Inflammatory macrophage (primary cell): ENCODE measurements at regions not wholly inside any gene's neighbourhood (a gene's known extent, or its start where the extent isn't known, plus 50 kb on each side); places are given as distances from the start of the nearest gene placed in this dataset.
A peak's percentile ranks its signal among the peaks of the same experiment; 100 is the strongest.

Experiments
- DNase-seq, 2 donors: peaks; one replicate each; pipeline ENCODE4 v3.0.0-alpha.2; 2020 to 2022

GRCh38 chr18:57202881-57203280 is 56.0 kb downstream of the BOD1L2 start:
- DNase-seq, result no peak

- no peak for DNase-seq
Measured at GRCh38 chr18:57205641-57206040, 58.8 kb downstream of the BOD1L2 start.

GRCh38 chr18:57207124-57207916 is 60.4 kb downstream of the BOD1L2 start:
- no peak for DNase-seq

GRCh38 chr18:57208047-57208446 is 61.2 kb downstream of the BOD1L2 start:
- no peak for DNase-seq

- DNase-seq, result no peak
Measured at GRCh38 chr18:57209713-57210106, 62.8 kb downstream of the BOD1L2 start.

GRCh38 chr18:57210107-57210715 is 63.3 kb downstream of the BOD1L2 start:
- peak; percentile 5 to 17 for DNase-seq

GRCh38 chr18:57210716-57211411 is 64.0 kb downstream of the BOD1L2 start:
- DNase-seq, result no peak

GRCh38 chr18:57211412-57211750 is 64.5 kb downstream of the BOD1L2 start:
- DNase-seq, result no peak

- DNase-seq, result no peak
Measured at GRCh38 chr18:57211776-57212175, 64.9 kb downstream of the BOD1L2 start.

GRCh38 chr18:57212678-57213077 is 65.8 kb downstream of the BOD1L2 start:
- DNase-seq, result no peak

- no peak for DNase-seq
Measured at GRCh38 chr18:57214976-57215375, 68.1 kb downstream of the BOD1L2 start.

- no peak for DNase-seq
Measured at GRCh38 chr18:57218281-57218680, 71.4 kb downstream of the BOD1L2 start.

- DNase-seq, result no peak
Measured at GRCh38 chr18:57219964-57220363, 73.1 kb downstream of the BOD1L2 start.

- DNase-seq, result no peak
Measured at GRCh38 chr18:57220480-57220879, 73.6 kb downstream of the BOD1L2 start.

GRCh38 chr18:57220930-57221483 is 74.1 kb downstream of the BOD1L2 start:
- no peak for DNase-seq

GRCh38 chr18:57223144-57223870 is 76.4 kb downstream of the BOD1L2 start:
- DNase-seq, result no peak

GRCh38 chr18:57230861-57231585 is 84.1 kb downstream of the BOD1L2 start:
- DNase-seq, result no peak

GRCh38 chr18:57231864-57232263 is 85.0 kb downstream of the BOD1L2 start:
- no peak for DNase-seq

- DNase-seq, result no peak
Measured at GRCh38 chr18:57234346-57234745, 87.5 kb downstream of the BOD1L2 start.

- no peak for DNase-seq
Measured at GRCh38 chr18:57241869-57242268, 95.0 kb downstream of the BOD1L2 start.

- no peak for DNase-seq
Measured at GRCh38 chr18:57242285-57242684, 95.4 kb downstream of the BOD1L2 start.

GRCh38 chr18:57243624-57244179 is 96.8 kb downstream of the BOD1L2 start:
- no peak for DNase-seq
